ENCODE measurements at regions not wholly inside any gene's neighbourhood (a gene's known extent, or its start where the extent isn't known, plus 50 kb on each side); places are given as distances from the start of the nearest gene placed in this dataset.
"Not testable (repeated sequence)": the region's sequence is repeated elsewhere in the genome, so short reads cannot be mapped to it uniquely, and the experiment has no call there.

DNA sequence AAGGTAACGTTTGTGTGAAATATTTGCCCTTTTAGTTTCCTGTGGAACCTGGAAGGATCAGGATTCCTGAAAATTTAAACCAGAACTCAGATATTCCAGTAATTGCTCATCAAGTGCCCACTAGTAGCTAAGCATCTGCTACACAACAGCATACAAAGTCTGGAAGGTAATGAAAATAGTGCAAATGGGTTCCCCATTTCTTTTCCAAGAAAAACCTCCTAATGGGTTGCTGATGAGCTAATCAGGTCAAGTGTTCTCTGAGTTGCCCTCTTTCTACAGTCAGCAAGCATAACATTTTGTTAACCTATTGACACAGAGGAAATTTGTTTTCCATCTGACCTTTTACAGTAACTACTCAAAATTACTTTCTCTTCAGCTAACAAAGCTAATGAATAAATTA, 83.6 kb upstream of the PMCH start:
- no peak overlapping the region for H3K4me3 ChIP-seq (ENCODE audit: low read depth, low read length)
- CTCF ChIA-PET, result interaction anchor here (1.5 kb wide), 1 partner anchor 203 kb away, joined by 6 read pairs; no protein-coding TSS in a partner anchor
- TF ChIP-seq, protein P1, sequence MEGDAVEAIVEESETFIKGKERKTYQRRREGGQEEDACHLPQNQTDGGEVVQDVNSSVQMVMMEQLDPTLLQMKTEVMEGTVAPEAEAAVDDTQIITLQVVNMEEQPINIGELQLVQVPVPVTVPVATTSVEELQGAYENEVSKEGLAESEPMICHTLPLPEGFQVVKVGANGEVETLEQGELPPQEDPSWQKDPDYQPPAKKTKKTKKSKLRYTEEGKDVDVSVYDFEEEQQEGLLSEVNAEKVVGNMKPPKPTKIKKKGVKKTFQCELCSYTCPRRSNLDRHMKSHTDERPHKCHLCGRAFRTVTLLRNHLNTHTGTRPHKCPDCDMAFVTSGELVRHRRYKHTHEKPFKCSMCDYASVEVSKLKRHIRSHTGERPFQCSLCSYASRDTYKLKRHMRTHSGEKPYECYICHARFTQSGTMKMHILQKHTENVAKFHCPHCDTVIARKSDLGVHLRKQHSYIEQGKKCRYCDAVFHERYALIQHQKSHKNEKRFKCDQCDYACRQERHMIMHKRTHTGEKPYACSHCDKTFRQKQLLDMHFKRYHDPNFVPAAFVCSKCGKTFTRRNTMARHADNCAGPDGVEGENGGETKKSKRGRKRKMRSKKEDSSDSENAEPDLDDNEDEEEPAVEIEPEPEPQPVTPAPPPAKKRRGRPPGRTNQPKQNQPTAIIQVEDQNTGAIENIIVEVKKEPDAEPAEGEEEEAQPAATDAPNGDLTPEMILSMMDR (IDR thresholded peaks at IDR 0.05; ENCODE audit: low read depth, low read length), result no peak
- DNase-seq (ENCODE audit: low read depth, low spot score), result no peak
- H3K27me3 ChIP-seq (ENCODE audit: control insufficient read depth, insufficient read depth, low read length), result no peaks in the 10 kb centered on the region
- H3K9me3 ChIP-seq (ENCODE audit: control insufficient read depth, insufficient read depth, low read length), result no peaks in the 10 kb centered on the region
- H3K27ac ChIP-seq (ENCODE audit: low read depth, low read length), result no peak overlapping the region
- POLR2A ChIA-PET, result no interaction called here

DNA sequence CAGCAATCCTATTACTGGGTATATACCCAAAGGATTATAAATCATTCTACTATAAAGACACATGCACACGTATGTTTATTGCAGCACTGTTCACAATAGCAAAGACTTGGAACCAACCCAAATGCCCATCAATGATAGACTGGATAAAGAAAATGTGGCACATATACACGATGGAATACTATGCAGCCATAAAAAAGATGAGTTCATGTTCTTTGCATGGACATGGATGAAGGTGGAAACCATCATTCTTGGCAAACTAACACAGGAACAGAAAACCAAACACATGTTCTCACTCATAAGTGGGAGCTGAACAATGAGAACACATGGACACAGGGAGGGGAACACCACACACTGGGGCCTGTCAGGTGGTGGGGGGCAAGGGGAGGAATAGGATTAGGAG, 58.1 kb upstream of the PMCH start:
- H3K27me3 ChIP-seq (ENCODE audit: control insufficient read depth, insufficient read depth, low read length); DNase-seq (ENCODE audit: low read depth, low spot score); CTCF ChIA-PET; POLR2A ChIA-PET; H3K4me3 ChIP-seq (ENCODE audit: low read depth, low read length); H3K27ac ChIP-seq (ENCODE audit: low read depth, low read length); H3K9me3 ChIP-seq (ENCODE audit: control insufficient read depth, insufficient read depth, low read length): not testable (repeated sequence)

DNA sequence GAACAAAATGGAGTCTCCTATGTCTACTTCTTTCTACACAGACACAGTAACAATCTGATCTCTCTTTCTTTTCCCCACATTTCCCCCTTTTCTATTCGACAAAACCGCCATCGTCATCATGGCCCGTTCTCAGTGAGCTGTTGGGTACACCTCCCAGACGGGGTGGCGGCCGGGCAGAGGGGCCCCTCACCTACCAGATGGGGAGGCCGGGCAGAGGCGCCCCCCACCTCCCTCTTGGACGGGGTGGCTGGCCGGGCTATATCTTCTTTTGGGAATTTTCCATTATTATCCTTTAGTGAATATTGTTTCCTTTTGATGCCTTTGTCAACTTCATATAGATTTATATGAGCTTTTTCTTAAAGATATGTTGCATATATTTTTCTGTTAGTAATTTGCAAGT, 53.4 kb upstream of the PMCH start:
- H3K27ac ChIP-seq (ENCODE audit: low read depth, low read length); POLR2A ChIA-PET; CTCF ChIA-PET; H3K27me3 ChIP-seq (ENCODE audit: control insufficient read depth, insufficient read depth, low read length); DNase-seq (ENCODE audit: low read depth, low spot score); H3K9me3 ChIP-seq (ENCODE audit: control insufficient read depth, insufficient read depth, low read length); H3K4me3 ChIP-seq (ENCODE audit: low read depth, low read length): not testable (repeated sequence)

DNA sequence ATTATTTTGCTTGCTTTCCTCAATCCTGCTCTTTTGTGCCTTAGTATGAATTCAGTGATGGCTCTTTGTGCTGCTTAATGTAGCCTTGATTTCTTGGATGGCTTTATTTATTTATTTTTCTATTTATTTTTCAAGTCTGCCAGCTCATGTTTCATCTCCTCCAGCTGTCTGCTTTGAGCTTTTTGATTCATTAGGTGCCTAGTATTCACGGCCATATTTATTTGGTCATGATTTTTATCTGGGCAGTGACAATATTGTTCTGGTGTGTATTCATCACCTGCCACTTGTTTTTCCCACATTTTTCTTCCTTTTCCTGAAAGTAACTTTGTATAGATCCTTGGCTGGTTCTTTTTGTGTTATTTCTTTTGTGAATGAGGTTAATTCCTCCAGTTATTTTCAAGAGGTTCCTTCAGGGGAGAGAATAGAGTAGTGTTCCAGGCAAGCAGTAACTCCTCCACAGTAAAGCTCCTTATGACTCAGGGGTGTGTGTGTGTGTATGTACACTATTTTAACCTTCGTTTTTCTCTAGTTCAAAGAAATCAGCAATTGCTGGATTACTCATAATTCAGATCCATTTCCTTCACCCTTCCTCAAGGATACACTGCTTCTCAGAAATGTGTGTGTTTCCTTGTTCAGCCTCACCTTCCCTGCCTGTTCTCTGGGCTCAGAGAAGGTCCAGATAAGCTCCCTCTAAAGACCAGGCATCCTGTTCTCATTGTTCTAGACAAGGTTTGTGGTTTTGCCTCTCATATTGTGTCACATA, 51.6 kb upstream of the PMCH start:
- no peak for DNase-seq (ENCODE audit: low read depth, low spot score)
- CTCF ChIA-PET, result interaction anchor here (0.7 to 0.8 kb wide), 2 partner anchors 35 to 236 kb away, joined by 3 to 6 read pairs; no protein-coding TSS in a partner anchor
- POLR2A ChIA-PET, result no interaction called here
- TF ChIP-seq, protein P1 (IDR thresholded peaks at IDR 0.05; ENCODE audit: low read depth, low read length), result no peak
- Histone ChIP-seq H3K9me3 (ENCODE audit: control insufficient read depth, insufficient read depth, low read length) (no peaks in the 10 kb centered on the region), H3K27me3 (ENCODE audit: control insufficient read depth, insufficient read depth, low read length) (no peaks in the 10 kb centered on the region), H3K27ac (ENCODE audit: low read depth, low read length) (no peak overlapping the region), H3K4me3 (ENCODE audit: low read depth, low read length) (no peak overlapping the region)
